ENCODE measurements at regions not wholly inside any gene's neighbourhood (a gene's known extent, or its start where the extent isn't known, plus 50 kb on each side); places are given as distances from the start of the nearest gene placed in this dataset.

- H3K27me3 ChIP-seq (ENCODE audit: control insufficient read depth, insufficient read depth, low read length) = no peaks in the 10 kb centered on the region
- H3K36me3 ChIP-seq (ENCODE audit: control insufficient read depth, insufficient read depth, low read length) = no peaks in the 10 kb centered on the region
- FAIRE-seq (no peak), DNase-seq (ENCODE audit: low read depth) (no peak)
- no peak overlapping the region for H3K4me3 ChIP-seq (ENCODE audit: low read depth, low read length)
- TF ChIP-seq CTCF (IDR thresholded peaks at IDR 0.05; ENCODE audit: insufficient read depth, low read length, severe bottlenecking) = no peak
Observed at GRCh38 chr7:10734595-10734994, 239.1 kb upstream of the PHF14 start.

GRCh38 chr7:10739401-10739800 is 234.3 kb upstream of the PHF14 start:
- TF ChIP-seq CTCF (IDR thresholded peaks at IDR 0.05; ENCODE audit: insufficient read depth, low read length, severe bottlenecking) = no peak
- DNase-seq (ENCODE audit: low read depth) (no peak), FAIRE-seq (no peak)
- H3K4me3 ChIP-seq (ENCODE audit: low read depth, low read length) = no peak overlapping the region
- no peaks in the 10 kb centered on the region for H3K36me3 ChIP-seq (ENCODE audit: control insufficient read depth, insufficient read depth, low read length)
- no peaks in the 10 kb centered on the region for H3K27me3 ChIP-seq (ENCODE audit: control insufficient read depth, insufficient read depth, low read length)

DNA sequence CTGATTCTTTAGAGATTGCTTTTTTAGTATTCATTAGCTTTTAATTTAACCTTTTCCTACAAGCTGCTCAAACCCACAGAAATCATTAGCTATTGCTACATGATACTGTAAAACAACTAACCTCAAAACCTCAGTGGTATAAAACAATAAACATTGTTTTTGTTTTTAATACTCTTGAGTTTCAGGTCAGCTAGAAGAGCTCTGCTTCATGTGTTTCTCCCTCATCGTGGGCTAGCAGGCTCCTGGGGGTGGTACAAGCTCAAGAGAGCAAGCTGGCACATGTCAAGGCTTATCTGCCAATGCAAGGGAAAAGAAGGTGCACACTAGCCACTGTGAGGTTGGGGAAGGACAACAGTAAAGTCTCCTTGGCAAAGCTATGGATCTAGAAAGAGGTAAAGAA is 232.9 kb upstream of the PHF14 start:
- DNase-seq (ENCODE audit: low read depth) (no peak), FAIRE-seq (no peak)
- TF ChIP-seq CTCF (IDR thresholded peaks at IDR 0.05; ENCODE audit: insufficient read depth, low read length, severe bottlenecking) = no peak
- H3K36me3 ChIP-seq (ENCODE audit: control insufficient read depth, insufficient read depth, low read length) = no peaks in the 10 kb centered on the region
- no peaks in the 10 kb centered on the region for H3K27me3 ChIP-seq (ENCODE audit: control insufficient read depth, insufficient read depth, low read length)
- no peak overlapping the region for H3K4me3 ChIP-seq (ENCODE audit: low read depth, low read length)

DNA sequence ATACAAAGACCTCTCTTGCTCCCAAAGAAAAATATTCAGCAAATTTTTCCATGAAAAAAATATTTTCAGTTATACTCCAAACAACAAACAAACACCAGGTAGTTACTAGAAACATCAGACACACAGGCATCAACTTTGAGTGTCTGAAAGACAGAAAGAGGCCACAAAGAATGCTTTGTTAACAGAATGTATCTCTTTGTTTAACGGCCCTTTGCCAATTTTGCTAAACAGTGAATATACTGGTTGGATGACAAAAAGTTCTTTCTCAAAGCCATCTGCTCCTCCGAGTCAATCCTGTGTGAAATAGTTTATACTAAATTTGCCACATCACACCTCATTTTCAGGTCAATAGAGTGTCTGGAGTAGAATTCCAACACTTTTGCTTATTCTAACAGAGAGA is 216.7 kb upstream of the PHF14 start:
- FAIRE-seq = no peak
- no peak for DNase-seq (ENCODE audit: low read depth)

DNA sequence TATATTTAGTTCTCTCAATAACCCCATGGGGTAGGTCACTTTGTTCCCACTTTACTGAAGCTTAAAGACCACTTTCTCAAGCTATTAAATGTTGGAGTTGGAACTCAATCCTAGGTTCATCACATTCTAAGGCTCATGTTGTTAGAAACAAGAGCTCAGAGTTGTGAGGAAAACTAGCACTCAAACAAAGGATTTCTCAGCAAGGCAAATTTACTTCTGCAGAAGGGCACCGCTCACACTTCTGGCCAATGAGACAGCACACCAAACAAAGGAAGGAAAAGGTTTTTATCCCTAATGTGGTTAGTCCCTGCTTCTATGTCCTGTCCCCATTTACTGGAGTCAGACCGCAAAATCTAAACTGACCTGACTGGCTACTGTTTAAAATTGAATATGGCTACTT is 214.6 kb upstream of the PHF14 start:
- Histone ChIP-seq H3K27me3 (ENCODE audit: control insufficient read depth, insufficient read depth, low read length) (no peaks in the 10 kb centered on the region), H3K4me3 (ENCODE audit: low read depth, low read length) (no peak overlapping the region), H3K36me3 (ENCODE audit: control insufficient read depth, insufficient read depth, low read length) (no peaks in the 10 kb centered on the region)
- DNase-seq (ENCODE audit: low read depth) = no peak
- TF ChIP-seq CTCF (IDR thresholded peaks at IDR 0.05; ENCODE audit: insufficient read depth, low read length, severe bottlenecking) = no peak
- FAIRE-seq = no peak

More for the DNA sequence above, 216.7 kb upstream of the PHF14 start:
- Histone ChIP-seq H3K27me3 (ENCODE audit: control insufficient read depth, insufficient read depth, low read length) (no peaks in the 10 kb centered on the region), H3K4me3 (ENCODE audit: low read depth, low read length) (no peak overlapping the region), H3K36me3 (ENCODE audit: control insufficient read depth, insufficient read depth, low read length) (no peaks in the 10 kb centered on the region)
- TF ChIP-seq CTCF (IDR thresholded peaks at IDR 0.05; ENCODE audit: insufficient read depth, low read length, severe bottlenecking) = no peak

- Histone ChIP-seq H3K4me3 (ENCODE audit: low read depth, low read length) (no peak overlapping the region), H3K27me3 (ENCODE audit: control insufficient read depth, insufficient read depth, low read length) (no peaks in the 10 kb centered on the region), H3K36me3 (ENCODE audit: control insufficient read depth, insufficient read depth, low read length) (no peaks in the 10 kb centered on the region)
- TF ChIP-seq CTCF (IDR thresholded peaks at IDR 0.05; ENCODE audit: insufficient read depth, low read length, severe bottlenecking) = no peak
- DNase-seq (ENCODE audit: low read depth) = peak; percentile 5
- no peak for FAIRE-seq
Observed at GRCh38 chr7:10767771-10768170, 205.9 kb upstream of the PHF14 start.
